COLO668 (cell line): ENCODE measurements at regions not wholly inside any gene's neighbourhood (a gene's known extent, or its start where the extent isn't known, plus 50 kb on each side); places are given as distances from the start of the nearest gene placed in this dataset.
"Not testable (repeated sequence)": the region's sequence is repeated elsewhere in the genome, so short reads cannot be mapped to it uniquely, and the experiment has no call there.

Source experiments
- DNase-seq: peaks from one replicate; lab custom pipeline; 2025; ENCODE audit not compliant: unreplicated experiment; lab: John Stamatoyannopoulos, UW

- DNase-seq = not testable (repeated sequence)
These were observed 114.0 kb upstream of the NR2F2 start for GRCh38 chr15:96216481-96216880.

GRCh38 chr15:96217983-96218382, 112.5 kb upstream of the NR2F2 start:
- DNase-seq = no peak

- DNase-seq = no peak
These were observed 111.7 kb upstream of the NR2F2 start for GRCh38 chr15:96218623-96219455.

DNA sequence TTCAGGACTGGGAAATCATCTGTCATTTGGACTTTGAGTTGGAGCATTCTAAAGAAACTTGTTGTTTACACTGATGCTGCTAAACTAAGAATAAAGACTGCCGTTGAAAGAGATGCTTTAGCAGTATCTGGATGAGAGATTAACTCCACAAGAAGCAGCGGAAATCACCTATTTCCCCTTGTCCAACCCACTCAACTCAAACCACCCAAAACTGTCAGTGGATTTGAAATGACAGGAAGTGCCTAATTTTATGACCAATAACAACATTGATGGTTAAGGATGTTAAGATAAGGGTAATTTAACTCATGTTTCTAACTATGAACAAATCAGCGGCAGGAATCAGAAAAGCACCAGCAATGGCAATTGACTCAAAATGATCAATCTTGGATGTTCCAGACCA, 110.8 kb upstream of the NR2F2 start:
- DNase-seq = no peak

DNA sequence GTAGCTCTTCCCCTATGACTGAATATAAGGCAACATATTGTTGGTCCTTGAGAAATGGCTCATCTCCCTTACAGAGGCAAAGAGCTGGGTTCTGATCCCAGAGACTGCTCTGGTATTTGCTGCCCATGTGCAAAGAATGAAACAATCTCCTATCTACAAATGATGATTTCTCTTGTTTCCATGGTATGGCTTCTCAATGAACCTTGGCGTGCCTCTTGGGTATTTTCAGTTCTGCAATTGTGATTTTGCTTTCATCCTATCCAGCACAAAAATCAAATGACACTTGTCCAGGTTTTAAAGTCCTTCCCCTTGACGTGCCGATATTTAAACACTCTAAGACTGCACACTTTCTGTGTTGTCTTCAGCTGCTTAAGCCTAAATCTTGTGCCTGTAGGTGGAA, 109.8 kb upstream of the NR2F2 start:
- DNase-seq = no peak

GRCh38 chr15:96222981-96223380, 107.5 kb upstream of the NR2F2 start:
- DNase-seq = no peak

GRCh38 chr15:96223939-96224338, 106.6 kb upstream of the NR2F2 start:
- no peak for DNase-seq

- peak; percentile 10 for DNase-seq
These were observed 104.7 kb upstream of the NR2F2 start for GRCh38 chr15:96225642-96226259.

GRCh38 chr15:96230526-96231181, 99.8 kb upstream of the NR2F2 start:
- DNase-seq = no peak

- no peak for DNase-seq
These were observed 98.2 kb upstream of the NR2F2 start for GRCh38 chr15:96232335-96232734.

GRCh38 chr15:96234109-96234892, 96.2 kb upstream of the NR2F2 start:
- no peak for DNase-seq

DNA sequence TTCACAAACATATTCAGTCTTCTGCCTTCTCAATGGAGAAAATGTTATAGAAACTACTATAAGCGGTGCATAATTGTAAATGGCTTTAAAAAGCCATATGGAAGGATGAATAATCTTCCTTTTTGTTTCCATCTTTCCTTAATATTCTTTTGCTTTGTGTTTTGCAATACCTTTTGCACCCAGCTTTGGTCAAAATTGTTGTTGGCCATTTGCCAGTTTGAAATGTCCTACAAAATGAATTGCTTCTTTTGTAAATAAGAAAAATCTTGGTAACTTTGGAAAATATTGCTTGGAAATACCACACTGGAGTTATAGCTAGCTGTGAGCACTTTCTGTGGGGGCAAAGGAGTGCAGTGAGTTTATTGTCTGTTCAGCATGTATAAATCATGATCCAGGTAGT, 93.5 kb upstream of the NR2F2 start:
- DNase-seq = no peak

DNA sequence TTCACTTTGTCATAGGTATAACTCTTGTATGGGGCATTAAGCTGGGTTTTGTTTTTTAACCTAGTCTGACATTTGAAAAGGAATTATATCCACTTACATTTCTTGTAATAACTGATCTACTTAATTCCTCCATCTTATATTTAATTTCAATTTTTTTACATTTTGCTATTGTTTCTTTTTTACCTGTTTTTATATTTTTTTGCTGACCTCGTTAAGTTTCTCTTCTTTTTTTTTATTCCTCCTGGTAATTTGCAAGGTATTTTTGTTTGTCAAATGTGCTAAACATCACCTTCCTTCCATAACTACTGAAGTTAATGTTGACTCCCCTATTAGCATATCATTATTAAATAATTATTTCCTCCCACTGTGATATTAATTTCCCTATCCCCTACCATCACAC, 87.7 kb upstream of the NR2F2 start:
- no peak for DNase-seq

DNA sequence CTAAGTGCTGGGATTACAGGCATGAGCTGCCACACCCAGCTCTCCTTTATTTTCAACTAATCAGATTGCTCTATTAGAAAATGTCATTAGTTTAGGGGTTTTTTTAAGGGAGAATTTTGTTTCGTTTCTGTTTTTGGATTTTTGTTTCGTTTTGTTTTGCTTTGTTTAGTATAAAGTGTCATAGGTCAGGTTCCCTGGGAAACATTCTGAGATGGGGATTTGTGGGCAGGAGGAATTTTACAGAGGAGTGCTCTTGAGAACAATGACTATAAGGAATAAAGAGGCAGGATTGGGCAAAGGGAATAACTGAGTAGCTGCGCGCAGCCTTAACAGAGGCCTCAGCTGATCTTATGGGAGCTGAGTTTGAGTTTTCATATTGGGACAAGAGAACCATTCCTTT, 86.8 kb upstream of the NR2F2 start:
- no peak for DNase-seq

DNA sequence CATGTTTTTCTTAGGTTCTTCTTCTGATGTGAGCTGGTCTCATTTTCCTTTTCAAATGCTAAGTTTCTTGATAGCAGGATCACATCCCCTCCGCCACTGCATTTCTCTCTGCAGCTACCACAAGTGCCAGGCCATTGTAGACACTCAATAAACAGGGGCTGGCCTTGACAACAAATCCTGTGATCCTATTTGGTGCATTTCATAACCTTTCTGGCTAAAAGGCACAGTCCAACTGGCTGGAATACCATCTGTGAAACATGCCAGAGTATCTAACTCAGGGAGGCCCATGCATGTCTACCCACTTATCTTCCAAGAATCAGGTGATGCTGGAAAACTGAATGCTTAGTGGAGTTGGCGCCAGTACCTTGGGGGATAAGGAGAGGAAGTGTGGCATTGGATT, 85.2 kb upstream of the NR2F2 start:
- DNase-seq = no peak

GRCh38 chr15:96246057-96246456, 84.4 kb upstream of the NR2F2 start:
- DNase-seq = no peak

DNA sequence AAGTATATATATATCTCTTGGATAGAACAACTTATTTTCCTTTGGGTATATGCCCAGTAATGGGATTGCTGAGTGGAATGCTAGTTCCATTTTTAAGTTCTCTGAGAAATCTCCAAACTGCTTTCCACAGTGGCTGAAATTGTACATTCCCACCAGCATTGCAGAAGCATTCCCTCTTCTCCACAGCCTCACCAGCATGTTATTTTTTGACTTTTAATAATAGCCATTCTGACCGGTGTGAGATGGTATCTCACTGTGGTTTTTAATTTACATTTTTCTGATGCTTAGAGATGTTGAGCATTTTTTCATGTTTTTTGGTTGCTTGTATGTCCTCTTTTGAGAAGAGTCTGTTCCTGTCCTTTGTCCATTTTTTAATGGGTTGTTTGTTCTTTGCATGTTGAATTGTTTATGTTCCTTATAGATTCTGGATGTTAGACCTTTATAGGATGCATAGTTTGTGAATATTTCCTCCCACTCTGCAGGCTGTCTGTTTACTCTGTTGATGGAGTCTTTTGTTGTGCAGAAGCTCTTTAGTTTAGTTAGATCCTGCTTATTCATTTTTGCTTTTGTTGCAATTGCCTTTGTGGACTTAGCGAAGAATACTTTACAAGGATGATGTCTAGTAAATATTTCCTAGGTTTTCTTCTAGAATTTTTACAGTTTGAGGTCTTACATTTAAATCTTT, 82.7 kb upstream of the NR2F2 start:
- no peak for DNase-seq

GRCh38 chr15:96252148-96252547, 78.4 kb upstream of the NR2F2 start:
- no peak for DNase-seq

DNA sequence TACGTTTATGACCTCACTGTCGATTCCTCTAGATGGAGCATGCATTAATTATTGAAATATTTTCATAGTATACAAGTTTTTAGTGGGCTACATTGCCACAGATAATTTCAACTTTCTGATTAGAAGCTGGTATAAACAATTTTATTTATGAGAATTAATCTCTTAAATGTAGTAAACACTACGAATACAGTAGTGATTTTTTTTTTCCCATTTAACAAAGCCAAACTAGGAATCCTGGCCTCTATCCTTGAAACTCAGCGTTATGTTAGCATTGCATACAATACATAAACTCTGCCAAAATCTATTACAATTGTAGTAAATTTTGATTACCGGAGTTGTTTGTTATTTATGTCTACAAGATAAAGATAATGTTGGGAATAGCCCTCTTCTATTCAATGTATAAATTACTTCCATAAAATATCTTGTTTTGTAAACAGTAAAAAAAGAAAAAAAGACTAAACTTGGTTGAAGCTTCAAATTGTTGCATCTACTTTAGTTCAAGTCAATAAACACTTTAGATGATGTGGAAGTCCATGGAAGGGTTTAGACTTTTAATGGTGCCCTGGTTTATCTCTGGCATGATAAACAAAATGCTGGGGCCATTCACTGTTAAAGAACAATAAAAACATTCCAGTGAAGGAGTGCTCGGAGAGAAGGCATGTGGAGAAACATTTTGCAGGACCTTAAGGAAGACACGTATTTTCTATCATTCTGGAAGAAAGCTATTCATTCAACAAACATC, 77.3 kb upstream of the NR2F2 start:
- no peak for DNase-seq

DNA sequence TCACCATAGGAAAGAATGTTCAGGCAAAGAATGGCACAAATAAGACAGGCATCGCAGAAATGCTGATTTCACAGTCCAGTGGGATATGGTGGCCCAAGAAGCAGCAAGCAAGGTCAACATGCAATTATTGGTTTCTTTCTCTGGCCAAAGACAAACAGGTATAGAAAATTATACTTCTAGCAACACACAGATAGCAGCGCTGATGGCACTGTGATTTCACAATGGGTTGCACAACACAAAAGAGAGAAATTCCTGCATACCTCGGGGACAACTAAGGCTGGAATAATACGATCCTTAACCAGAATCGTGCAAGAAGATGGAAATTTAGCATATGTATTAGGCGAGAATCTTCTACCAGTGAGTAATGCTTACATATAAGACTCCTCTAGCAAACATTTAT, 76.3 kb upstream of the NR2F2 start:
- no peak for DNase-seq
